Ovary (tissue), 7 donors: ENCODE measurements at regions not wholly inside any gene's neighbourhood (a gene's known extent, or its start where the extent isn't known, plus 50 kb on each side); places are given as distances from the start of the nearest gene placed in this dataset.

Source experiments
- DNase-seq, 5 donors: peaks; one replicate each; pipeline ENCODE4 v3.0.0-alpha.2; 2019 to 2020
- H3K27ac ChIP-seq, 2 donors: fragments of 200-600 bp; one replicate each; pipeline versions ENCODE4 v1.5.1 to v1.8.0; 2019 to 2022
- H3K27me3 ChIP-seq: fragments of 200-600 bp; one replicate; pipeline ENCODE4 v1.8.0; 2022
- H3K36me3 ChIP-seq: fragments of 200-600 bp; sonication (generic); one replicate; pipeline ENCODE4 v1.5.1; 2019
- H3K4me1 ChIP-seq: one replicate; pipeline ENCODE4 v1.8.1; 2013; ENCODE audit warnings: mild to moderate bottlenecking, moderate library complexity; ENCODE audit not compliant: insufficient read depth
- H3K4me3 ChIP-seq: fragments of 200-600 bp; sonication (generic); one replicate; pipeline ENCODE4 v1.5.1; 2017
- H3K9me3 ChIP-seq, 2 donors: fragments of 200-600 bp in 1 of 2; sonication (generic) in 1 of 2; one replicate each; pipeline versions ENCODE4 v1.5.1 to v1.8.1; 2013 to 2019; ENCODE audit warnings: mild to moderate bottlenecking in 1 of 2, moderate library complexity in 1 of 2
- EP300 ChIP-seq: sonication (generic); formaldehyde crosslinking; IDR thresholded peaks from one replicate; pipeline ENCODE4 v1.6.1; 2017; ENCODE audit warnings: antibody characterized with exemption
- POLR2A ChIP-seq: fragments of 450-650 bp; IDR thresholded peaks from one replicate; pipeline ENCODE4 v1.6.1; 2017; ENCODE audit warnings: antibody characterized with exemption, mild to moderate bottlenecking, moderate library complexity
- WGBS, 3 donors: extraction: QIAGEN DNeasy Blood & Tissue Kit in 1 of 3; methylation state at CpG; one replicate each; pipeline versions ENCODE4 v1.1.5 to v1.1.7; 2013 to 2017; 5-methylcytosine and 5-hydroxymethylcytosine counted together
- intact Hi-C, 4 donors: fragments of 100-400 bp; cut with DNase I; formaldehyde crosslinking; loops; one replicate each; pipeline versions ENCODE4 v1.11.0 to v1.15.1; 2022 to 2023
- TF ChIP-seq, protein P1 (sequence below), 3 donors: fragments of 450-650 bp in 2 of 3; fragments of 200-600 bp in 1 of 3; IDR thresholded peaks; one replicate each; pipeline versions ENCODE4 v1.5.1 to v1.8.0; 2016 to 2022; ENCODE audit warnings: antibody characterized with exemption in 3 of 3, mild to moderate bottlenecking in 1 of 3
- donor health status: DM: no; HTN: no; CAD: no; lungs with moderate emphysema.
- donor health status: DM: no; HTN: no; CAD: no.
- donor health status: Bipolar disorder and iron deficiency.
- donor health status: DM: no; HTN: no; CAD: no.
- donor health status: DM: yes; HTN: yes; CAD: no.

- no peaks in the 10 kb centered on the region for H3K9me3 ChIP-seq
- H3K4me1 ChIP-seq: no peaks in the 10 kb centered on the region
- H3K27me3 ChIP-seq: no peaks in the 10 kb centered on the region
- peak overlapping the region; percentile 5 for H3K4me3 ChIP-seq
- no peaks in the 10 kb centered on the region for H3K36me3 ChIP-seq
- TF ChIP-seq POLR2A (no peak), EP300 (no peak)
- TF ChIP-seq, protein P1, sequence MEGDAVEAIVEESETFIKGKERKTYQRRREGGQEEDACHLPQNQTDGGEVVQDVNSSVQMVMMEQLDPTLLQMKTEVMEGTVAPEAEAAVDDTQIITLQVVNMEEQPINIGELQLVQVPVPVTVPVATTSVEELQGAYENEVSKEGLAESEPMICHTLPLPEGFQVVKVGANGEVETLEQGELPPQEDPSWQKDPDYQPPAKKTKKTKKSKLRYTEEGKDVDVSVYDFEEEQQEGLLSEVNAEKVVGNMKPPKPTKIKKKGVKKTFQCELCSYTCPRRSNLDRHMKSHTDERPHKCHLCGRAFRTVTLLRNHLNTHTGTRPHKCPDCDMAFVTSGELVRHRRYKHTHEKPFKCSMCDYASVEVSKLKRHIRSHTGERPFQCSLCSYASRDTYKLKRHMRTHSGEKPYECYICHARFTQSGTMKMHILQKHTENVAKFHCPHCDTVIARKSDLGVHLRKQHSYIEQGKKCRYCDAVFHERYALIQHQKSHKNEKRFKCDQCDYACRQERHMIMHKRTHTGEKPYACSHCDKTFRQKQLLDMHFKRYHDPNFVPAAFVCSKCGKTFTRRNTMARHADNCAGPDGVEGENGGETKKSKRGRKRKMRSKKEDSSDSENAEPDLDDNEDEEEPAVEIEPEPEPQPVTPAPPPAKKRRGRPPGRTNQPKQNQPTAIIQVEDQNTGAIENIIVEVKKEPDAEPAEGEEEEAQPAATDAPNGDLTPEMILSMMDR (IDR thresholded peaks at IDR 0.05): no peak
- peak; percentile 24 to 53 (median 30) for DNase-seq
- no peak overlapping the region for H3K27ac ChIP-seq
- 2 to 6% (median 3%) methylated on average over 21 of the region's 21 CpGs for WGBS, 3 donors
- intact Hi-C loops: no loop called here
Measured at GRCh38 chr2:133674433-133675331, 106.4 kb upstream of the NCKAP5 start.

DNA sequence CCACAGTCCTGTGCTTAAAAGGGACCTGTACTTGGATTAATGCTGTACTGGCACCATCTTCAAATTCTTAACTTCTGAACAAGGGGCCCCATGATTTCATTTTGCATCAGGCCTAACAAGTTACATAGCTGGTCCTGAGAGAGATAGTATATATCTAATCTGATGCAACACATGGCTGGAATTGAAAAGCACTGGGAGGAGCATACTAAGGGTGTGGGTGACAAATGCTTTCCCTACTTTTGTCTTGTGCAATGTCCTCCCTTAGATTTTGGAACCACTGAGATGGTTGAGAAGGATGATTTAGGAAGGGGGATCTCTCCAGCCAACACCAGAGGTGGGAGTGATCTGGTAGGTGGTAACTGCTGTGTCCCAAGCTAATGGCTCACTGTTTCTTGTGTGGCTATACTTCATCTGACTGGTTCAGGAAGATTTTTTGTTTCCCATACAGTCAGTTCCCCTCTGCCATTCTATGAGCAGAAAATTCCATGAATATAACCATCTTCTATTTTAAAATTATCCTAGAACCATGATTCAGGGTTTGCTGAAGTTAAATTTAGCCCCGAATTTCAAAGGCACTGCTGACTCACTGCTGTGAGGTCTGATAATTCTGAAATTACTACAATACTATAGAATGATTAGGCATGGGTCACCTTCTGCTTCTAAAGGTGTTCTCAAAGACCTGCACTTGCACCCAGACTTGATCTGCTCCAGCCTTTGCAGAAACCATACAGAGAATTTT is 108.3 kb upstream of the NCKAP5 start:
- Histone ChIP-seq H3K9me3 (no peaks in the 10 kb centered on the region), H3K4me1 (no peaks in the 10 kb centered on the region), H3K27me3 (no peaks in the 10 kb centered on the region), H3K27ac (no peak overlapping the region), H3K4me3 (no peak overlapping the region), H3K36me3 (no peaks in the 10 kb centered on the region)
- no peak for DNase-seq
- 42 to 75% (median 59%) methylated on average over 1 of the region's 1 CpG for WGBS, 3 donors
- intact Hi-C loops: no loop called here
- TF ChIP-seq EP300 (no peak), POLR2A (no peak)
- TF ChIP-seq, protein P1 (IDR thresholded peaks at IDR 0.05): no peak

- H3K9me3 ChIP-seq: no peaks in the 10 kb centered on the region
- H3K36me3 ChIP-seq: no peaks in the 10 kb centered on the region
- H3K27ac ChIP-seq: no peak overlapping the region
- H3K4me1 ChIP-seq: no peaks in the 10 kb centered on the region
- H3K4me3 ChIP-seq: no peak overlapping the region
- no peak for DNase-seq
- TF ChIP-seq, protein P1 (IDR thresholded peaks at IDR 0.05): no peak
- TF ChIP-seq POLR2A: no peak
- no peak for TF ChIP-seq EP300
- 78 to 82% (median 82%) methylated on average over 2 of the region's 2 CpGs for WGBS, 3 donors
- no peaks in the 10 kb centered on the region for H3K27me3 ChIP-seq
- intact Hi-C loops: no loop called here
Measured at GRCh38 chr2:133680343-133681049, 112.2 kb upstream of the NCKAP5 start.

- 63 to 79% (median 69%) methylated on average over 1 of the region's 1 CpG for WGBS, 3 donors
- intact Hi-C loops: no loop called here
Measured at GRCh38 chr2:133682347-133682746, 114.1 kb upstream of the NCKAP5 start.

More at GRCh38 chr2:133682347-133682746, 114.1 kb upstream of the NCKAP5 start:
- Histone ChIP-seq H3K9me3 (no peaks in the 10 kb centered on the region), H3K4me1 (no peaks in the 10 kb centered on the region), H3K4me3 (no peak overlapping the region), H3K27me3 (no peaks in the 10 kb centered on the region), H3K27ac (no peak overlapping the region), H3K36me3 (no peaks in the 10 kb centered on the region)
- TF ChIP-seq EP300 (no peak), POLR2A (no peak)
- TF ChIP-seq, protein P1 (IDR thresholded peaks at IDR 0.05): no peak
- no peak for DNase-seq
